SH-SY5Y (cell line): ENCODE measurements at regions not wholly inside any gene's neighbourhood (a gene's known extent, or its start where the extent isn't known, plus 50 kb on each side); places are given as distances from the start of the nearest gene placed in this dataset.

Experiments used
- GATA2 ChIP-seq: IDR thresholded peaks from 2 replicates; pipeline ENCODE4 v1.6.1; 2011; ENCODE audit warnings: mild to moderate bottlenecking, low read depth, low read length
- GATA3 ChIP-seq: IDR thresholded peaks from 2 replicates; pipeline ENCODE4 v1.6.1; 2011; ENCODE audit warnings: low read depth, mild to moderate bottlenecking, low read length, moderate library complexity

- TF ChIP-seq GATA2, result no peak
- no peak for TF ChIP-seq GATA3
Observed at GRCh38 chr3:160094562-160094961, 105.9 kb downstream of the IL12A start.
